SU-DHL-6 (cell line): ENCODE measurements at regions not wholly inside any gene's neighbourhood (a gene's known extent, or its start where the extent isn't known, plus 50 kb on each side); places are given as distances from the start of the nearest gene placed in this dataset.

Experiments
- H2AFZ ChIP-seq: fragments of 200-600 bp; sonication (generic); 2 replicates; pipeline ENCODE4 v1.6.1; 2014; ENCODE audit warnings: low read depth, mild to moderate bottlenecking, moderate library complexity, mixed read lengths, antibody characterized with exemption, low read length; ENCODE audit not compliant: severe bottlenecking
- H3F3A ChIP-seq: fragments of 200-600 bp; shearing (Covaris generic); 2 replicates; pipeline ENCODE4 v1.6.0; 2016; ENCODE audit warnings: antibody characterized with exemption, mild to moderate bottlenecking; ENCODE audit not compliant: insufficient read depth
- H3K27ac ChIP-seq: fragments of 200-600 bp; sonication (generic); 2 replicates; pipeline ENCODE4 v1.5.1; 2016; ENCODE audit warnings: low read depth, mild to moderate bottlenecking, low read length, moderate library complexity, mixed read lengths
- H3K27me3 ChIP-seq: fragments of 200-600 bp; sonication (generic), shearing (Covaris generic); 2 replicates; pipeline ENCODE4 v1.6.0; 2014; ENCODE audit warnings: mild to moderate bottlenecking, low read length
- H3K36me3 ChIP-seq: fragments of 200-600 bp; sonication (generic); 2 replicates; pipeline ENCODE4 v1.6.1; 2014; ENCODE audit warnings: mild to moderate bottlenecking, low read length, mixed read lengths
- H3K4me2 ChIP-seq: fragments of 300-600, 200-600 bp; shearing (Covaris generic), sonication (generic); 2 replicates; pipeline ENCODE4 v1.6.0; 2014; ENCODE audit warnings: low read length, low read depth, mild to moderate bottlenecking; ENCODE audit not compliant: poor library complexity, severe bottlenecking
- H3K4me3 ChIP-seq: fragments of 200-600 bp; sonication (generic); 2 replicates; pipeline ENCODE4 v1.5.1; 2014; ENCODE audit warnings: antibody characterized with exemption, low read length, mild to moderate bottlenecking, mixed read lengths; ENCODE audit not compliant: insufficient read depth, poor library complexity, severe bottlenecking
- H3K79me2 ChIP-seq: fragments of 200-600 bp; sonication (generic); 2 replicates; pipeline ENCODE4 v1.6.1; 2014; ENCODE audit warnings: mild to moderate bottlenecking, low read length, moderate library complexity; ENCODE audit not compliant: insufficient read depth
- H3K9ac ChIP-seq: fragments of 200-600 bp; sonication (generic); 2 replicates; pipeline ENCODE4 v1.7.0; 2014; ENCODE audit warnings: mild to moderate bottlenecking, low read length
- H3K9me2 ChIP-seq: fragments of 200-600 bp; sonication (generic); replicated peaks from 2 replicates; pipeline ENCODE4 v1.6.1; 2014; ENCODE audit warnings: low read length; ENCODE audit not compliant: insufficient read depth
- H3K9me3 ChIP-seq: fragments of 200-600 bp; sonication (generic); 2 replicates; pipeline ENCODE4 v1.6.1; 2014; ENCODE audit warnings: low read length, mixed read lengths; ENCODE audit not compliant: insufficient read depth
- H4K20me1 ChIP-seq: fragments of 200-600 bp; sonication (generic); 2 replicates; pipeline ENCODE4 v1.6.1; 2014; ENCODE audit warnings: low read depth, mild to moderate bottlenecking, antibody characterized with exemption, low read length, moderate library complexity, mixed read lengths
- EZH2phosphoT487 ChIP-seq: fragments of 200-600 bp; sonication (generic), shearing (Covaris generic); conservative IDR thresholded peaks from 2 replicates; pipeline ENCODE4 v1.6.1; 2018; ENCODE audit warnings: mild to moderate bottlenecking, antibody characterized with exemption, low read length, moderate library complexity, mixed read lengths
- TF ChIP-seq, protein P1 (sequence below): fragments of 200-600 bp; sonication (generic); IDR thresholded peaks from one replicate; pipeline ENCODE4 v1.5.1; 2017; ENCODE audit warnings: antibody characterized with exemption, mild to moderate bottlenecking, low read length, moderate library complexity; ENCODE audit not compliant: insufficient read depth, poor library complexity, severe bottlenecking

DNA sequence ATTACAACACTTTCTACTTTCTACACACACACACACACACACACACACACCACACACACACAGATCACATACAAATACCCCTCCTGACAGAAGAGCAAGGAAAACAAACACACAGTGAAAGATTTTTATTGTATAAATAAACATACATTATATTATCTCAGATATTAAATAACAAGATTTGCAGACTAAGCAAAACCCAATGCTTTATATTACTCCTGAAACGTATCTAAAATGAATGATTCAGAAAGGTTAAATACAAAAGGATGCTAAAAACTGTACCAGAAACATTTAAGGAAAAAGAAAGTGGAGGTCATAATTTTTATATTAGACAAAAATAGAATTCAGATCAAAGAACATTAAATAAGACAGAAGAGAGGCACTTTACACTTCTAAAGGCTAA is 208.3 kb upstream of the NPSR1 start:
- Histone ChIP-seq H3K27me3 (0 out of 2 replicates have a peak, but pooled peaks cover 2% of the 10 kb centered on the region), H3K36me3 (no peaks in the 10 kb centered on the region), H3F3A (no peaks in the 10 kb centered on the region), H3K9me3 (peaks cover 3% of the 10 kb centered on the region; the same call in 1 of the 2 replicates), H3K4me3 (no peak overlapping the region), H2AFZ (no peak overlapping the region), H3K79me2 (no peaks in the 10 kb centered on the region), H3K4me2 (no peak overlapping the region), H4K20me1 (no peaks in the 10 kb centered on the region), H3K9me2 (no peaks in the 10 kb centered on the region), H3K27ac (no peak overlapping the region), H3K9ac (no peak overlapping the region)
- no peak for TF ChIP-seq EZH2phosphoT487
- TF ChIP-seq, protein P1, sequence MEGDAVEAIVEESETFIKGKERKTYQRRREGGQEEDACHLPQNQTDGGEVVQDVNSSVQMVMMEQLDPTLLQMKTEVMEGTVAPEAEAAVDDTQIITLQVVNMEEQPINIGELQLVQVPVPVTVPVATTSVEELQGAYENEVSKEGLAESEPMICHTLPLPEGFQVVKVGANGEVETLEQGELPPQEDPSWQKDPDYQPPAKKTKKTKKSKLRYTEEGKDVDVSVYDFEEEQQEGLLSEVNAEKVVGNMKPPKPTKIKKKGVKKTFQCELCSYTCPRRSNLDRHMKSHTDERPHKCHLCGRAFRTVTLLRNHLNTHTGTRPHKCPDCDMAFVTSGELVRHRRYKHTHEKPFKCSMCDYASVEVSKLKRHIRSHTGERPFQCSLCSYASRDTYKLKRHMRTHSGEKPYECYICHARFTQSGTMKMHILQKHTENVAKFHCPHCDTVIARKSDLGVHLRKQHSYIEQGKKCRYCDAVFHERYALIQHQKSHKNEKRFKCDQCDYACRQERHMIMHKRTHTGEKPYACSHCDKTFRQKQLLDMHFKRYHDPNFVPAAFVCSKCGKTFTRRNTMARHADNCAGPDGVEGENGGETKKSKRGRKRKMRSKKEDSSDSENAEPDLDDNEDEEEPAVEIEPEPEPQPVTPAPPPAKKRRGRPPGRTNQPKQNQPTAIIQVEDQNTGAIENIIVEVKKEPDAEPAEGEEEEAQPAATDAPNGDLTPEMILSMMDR: no peak

- no peaks in the 10 kb centered on the region for H3K79me2 ChIP-seq
- H3K9me2 ChIP-seq: no peaks in the 10 kb centered on the region
- no peak overlapping the region for H2AFZ ChIP-seq
- H3K27me3 ChIP-seq: 0 out of 2 replicates have a peak, but pooled peaks cover 2% of the 10 kb centered on the region
- H3K36me3 ChIP-seq: no peaks in the 10 kb centered on the region
- peaks cover 3% of the 10 kb centered on the region; the same call in 1 of the 2 replicates for H3K9me3 ChIP-seq
- H3K9ac ChIP-seq: no peak overlapping the region
- no peak overlapping the region for H3K4me2 ChIP-seq
- no peaks in the 10 kb centered on the region for H4K20me1 ChIP-seq
- no peak overlapping the region for H3K4me3 ChIP-seq
- H3K27ac ChIP-seq: no peak overlapping the region
- TF ChIP-seq, protein P1: no peak
- TF ChIP-seq EZH2phosphoT487: no peak
- H3F3A ChIP-seq: no peaks in the 10 kb centered on the region
Observed at GRCh38 chr7:34451183-34451582, 206.8 kb upstream of the NPSR1 start.

GRCh38 chr7:34451923-34452322 is 206.1 kb upstream of the NPSR1 start:
- Histone ChIP-seq H3K4me2 (no peak overlapping the region), H3K27ac (no peak overlapping the region)
- no peak for TF ChIP-seq EZH2phosphoT487
- TF ChIP-seq, protein P1: no peak

More at GRCh38 chr7:34451923-34452322, 206.1 kb upstream of the NPSR1 start:
- Histone ChIP-seq H3K4me3 (no peak overlapping the region), H3K79me2 (no peaks in the 10 kb centered on the region), H4K20me1 (no peaks in the 10 kb centered on the region), H3K27me3 (0 out of 2 replicates have a peak, but pooled peaks cover 2% of the 10 kb centered on the region), H3K9me2 (no peaks in the 10 kb centered on the region), H3K9ac (no peak overlapping the region), H3K36me3 (no peaks in the 10 kb centered on the region), H3F3A (no peaks in the 10 kb centered on the region), H3K9me3 (peaks cover 3% of the 10 kb centered on the region; the same call in 1 of the 2 replicates), H2AFZ (no peak overlapping the region)
